ENCODE measurements at regions not wholly inside any gene's neighbourhood (a gene's known extent, or its start where the extent isn't known, plus 50 kb on each side); places are given as distances from the start of the nearest gene placed in this dataset.

GRCh38 chr3:104537323-104537722 lies 829.4 kb upstream of the ALCAM start:
- H3K27ac ChIP-seq (ENCODE audit: control insufficient read depth, insufficient read depth) = no peak overlapping the region
- DNase-seq (ENCODE audit: low read depth, low spot score) (no peak), ATAC-seq (no peak), FAIRE-seq (no peak)
- no TSS peak for BruUV-seq (replicated peaks)
- 94% methylated on average over 3 of the region's 3 CpGs for WGBS (ENCODE audit: insufficient coverage, insufficient replicate concordance, low lambda C conversion rate, missing lambda C conversion rate)
- ChIA-PET RAD21 (ENCODE audit: unreplicated experiment) (no interaction called here), POLR2A (no interaction called here), SMC1A (ENCODE audit: uncharacterized antibody, unreplicated experiment) (no interaction called here), CTCF (no interaction called here)
- no peak overlapping the region for H3K4me3 ChIP-seq
- H4K20me1 ChIP-seq (ENCODE audit: control insufficient read depth, insufficient read depth) = no peaks in the 10 kb centered on the region
- H3K9me3 ChIP-seq (replicated peaks; ENCODE audit: control insufficient read depth, insufficient read depth, low read length) = peaks cover 2% of the 10 kb centered on the region; the same call in 1 of the 3 replicates
- in situ Hi-C loops (cut with MboI) (no loop called here), intact Hi-C loops (cut with micrococcal nuclease; ENCODE audit: unreplicated experiment) (no loop called here)
- no peak overlapping the region for H3K9ac ChIP-seq (ENCODE audit: control insufficient read depth, insufficient read depth, low read length)
- no peak overlapping the region for H2AFZ ChIP-seq (ENCODE audit: control insufficient read depth, low read depth, low read length)
- H3K27me3 ChIP-seq (replicated peaks in 1 of 2; ENCODE audit: control insufficient read depth in 2 of 2, insufficient read depth in 2 of 2, low read length in 1 of 2) = no peaks in the 10 kb centered on the region
- H3K4me2 ChIP-seq (ENCODE audit: control insufficient read depth, insufficient read depth) = no peak overlapping the region
- TF ChIP-seq BCLAF1 (IDR thresholded peaks at IDR 0.05) (no peak), ZZZ3 (IDR thresholded peaks at IDR 0.05; ENCODE audit: control insufficient read depth, insufficient read length, low read depth) (no peak), KAT2A (conservative IDR thresholded peaks at IDR 0.05; ENCODE audit: control insufficient read depth, low read depth, low read length) (no peak), POLR2AphosphoS5 (IDR thresholded peaks at IDR 0.05; ENCODE audit: low read length) (no peak), ZBTB4 (CRISPR knock-in tag; IDR thresholded peaks at IDR 0.05) (no peak), MAX (IDR thresholded peaks at IDR 0.05; ENCODE audit: low read depth, low read length) (no peak), STAT3 (IDR thresholded peaks at IDR 0.05; ENCODE audit: low read depth, low read length) (no peak)
- H3K4me1 ChIP-seq (ENCODE audit: control insufficient read depth, insufficient read depth, low read length) = no peaks in the 10 kb centered on the region
- no peaks in the 10 kb centered on the region for H3K36me3 ChIP-seq (ENCODE audit: control insufficient read depth in 2 of 2, insufficient read depth in 2 of 2, low read length in 1 of 2)
- no peaks in the 10 kb centered on the region for H3K79me2 ChIP-seq (ENCODE audit: control insufficient read depth, insufficient read depth, low read length)
